ENCODE measurements at regions not wholly inside any gene's neighbourhood (a gene's known extent, or its start where the extent isn't known, plus 50 kb on each side); places are given as distances from the start of the nearest gene placed in this dataset.
"Not testable (repeated sequence)": the region's sequence is repeated elsewhere in the genome, so short reads cannot be mapped to it uniquely, and the experiment has no call there.

DNA sequence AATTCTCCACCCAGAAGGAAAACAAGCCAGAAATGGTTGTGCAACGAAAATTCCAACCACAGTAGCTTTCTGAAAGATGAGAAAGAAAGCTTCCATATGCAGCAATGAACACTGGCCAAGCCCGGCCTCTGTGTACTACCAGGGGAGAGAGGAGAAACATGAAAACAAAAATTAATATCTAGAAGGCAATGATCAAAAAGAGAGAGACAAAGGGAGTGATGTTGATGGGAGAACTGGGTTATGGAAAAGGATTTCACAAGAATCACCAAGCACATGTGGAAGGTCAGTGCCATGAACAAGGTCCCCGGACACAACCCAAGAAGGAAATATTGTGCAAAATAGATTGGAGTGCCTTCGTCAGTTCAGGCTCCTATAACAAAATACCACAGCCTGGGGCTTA, 217.4 kb downstream of the NPIPA8 start:
- H3K36me3 Mint-ChIP-seq (ENCODE audit: low read depth); H3K9me3 Mint-ChIP-seq; H3K4me3 Mint-ChIP-seq; H3K27ac Mint-ChIP-seq; H3K27me3 Mint-ChIP-seq; H3K4me1 Mint-ChIP-seq (ENCODE audit: low read depth); DNase-seq: not testable (repeated sequence)

DNA sequence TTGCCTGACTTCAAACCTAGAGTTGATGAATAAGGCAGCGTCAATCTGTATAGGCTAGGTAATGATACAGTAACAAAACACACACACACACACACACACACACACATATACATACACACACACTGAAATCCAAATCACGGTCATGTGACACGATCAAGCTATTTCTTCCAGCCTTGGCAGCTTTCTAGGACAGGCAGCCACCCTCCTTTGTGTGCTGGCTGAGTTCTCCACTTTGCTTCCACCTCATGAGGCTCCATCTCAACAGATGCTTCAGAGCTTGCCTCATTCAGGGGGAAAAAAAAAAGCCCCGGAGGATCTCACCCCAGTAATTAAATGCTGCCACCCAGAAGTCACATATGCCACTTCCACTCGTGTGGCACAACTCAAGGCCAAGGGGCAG, 217.9 kb downstream of the NPIPA8 start:
- not testable (repeated sequence) for H3K4me3 Mint-ChIP-seq; DNase-seq; H3K27me3 Mint-ChIP-seq; H3K36me3 Mint-ChIP-seq (ENCODE audit: low read depth); H3K4me1 Mint-ChIP-seq (ENCODE audit: low read depth); H3K9me3 Mint-ChIP-seq; H3K27ac Mint-ChIP-seq

DNA sequence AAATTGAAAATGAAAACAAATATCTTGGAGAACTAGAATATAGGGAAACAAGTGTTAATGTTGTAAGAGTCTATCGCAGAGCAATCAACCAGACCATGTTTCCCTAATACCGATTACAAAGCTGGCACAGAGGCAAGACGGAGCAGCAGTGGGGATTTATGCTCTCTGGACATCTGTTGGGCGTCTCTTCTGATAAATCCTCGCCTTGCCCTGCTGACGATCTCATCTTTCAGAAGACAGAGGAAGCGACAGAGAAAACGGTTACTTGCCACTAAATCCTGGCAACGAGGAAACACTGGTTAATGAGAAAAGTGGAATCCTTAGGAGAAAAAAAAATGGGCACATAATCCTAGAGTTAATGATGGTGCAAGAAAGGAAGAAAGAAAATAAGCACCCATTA, 218.5 kb downstream of the NPIPA8 start:
- not testable (repeated sequence) for DNase-seq; H3K4me1 Mint-ChIP-seq (ENCODE audit: low read depth); H3K9me3 Mint-ChIP-seq; H3K27ac Mint-ChIP-seq; H3K36me3 Mint-ChIP-seq (ENCODE audit: low read depth); H3K27me3 Mint-ChIP-seq; H3K4me3 Mint-ChIP-seq

DNA sequence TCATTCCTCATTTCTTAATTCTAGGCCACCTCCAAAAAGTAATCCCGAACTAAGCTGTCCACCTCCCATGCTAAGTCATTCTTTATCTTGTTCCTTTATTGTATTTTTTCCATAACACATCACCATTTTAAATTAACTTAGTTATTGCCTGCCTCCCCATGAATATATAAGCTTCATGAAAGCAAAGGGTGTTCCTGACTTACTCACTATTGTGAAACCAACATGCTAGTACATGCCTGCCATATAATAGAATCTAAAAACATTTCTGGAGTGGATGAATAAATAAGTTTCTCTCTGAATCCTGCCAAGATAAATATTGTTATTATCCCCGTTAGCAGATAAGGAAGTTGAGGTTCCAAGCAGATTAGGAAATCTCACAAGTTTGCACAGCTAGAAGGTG, 232.1 kb downstream of the NPIPA8 start:
- H3K27ac Mint-ChIP-seq; H3K4me3 Mint-ChIP-seq; H3K27me3 Mint-ChIP-seq; H3K9me3 Mint-ChIP-seq; DNase-seq; H3K4me1 Mint-ChIP-seq (ENCODE audit: low read depth); H3K36me3 Mint-ChIP-seq (ENCODE audit: low read depth): not testable (repeated sequence)

DNA sequence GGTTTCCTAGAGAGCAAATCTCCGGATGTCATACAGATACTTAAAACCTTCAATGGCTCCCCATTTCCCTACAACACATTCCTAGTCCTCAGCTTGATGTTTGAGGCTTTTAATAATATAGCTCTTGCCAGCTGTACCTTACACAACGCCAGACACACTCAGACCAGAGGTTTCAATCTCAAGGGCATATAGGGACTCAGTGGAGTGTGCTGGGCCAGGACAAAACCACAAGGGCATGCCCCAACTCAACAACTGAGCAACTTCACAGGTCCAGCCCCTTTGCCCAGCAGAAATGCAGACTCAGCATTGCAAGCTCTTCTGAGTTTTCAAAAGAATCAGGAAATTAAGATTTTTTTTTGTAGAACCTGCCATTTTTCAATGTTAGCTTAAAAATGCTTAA, 235.5 kb downstream of the NPIPA8 start:
- not testable (repeated sequence) for H3K36me3 Mint-ChIP-seq (ENCODE audit: low read depth); H3K27ac Mint-ChIP-seq; H3K4me1 Mint-ChIP-seq (ENCODE audit: low read depth); H3K9me3 Mint-ChIP-seq; H3K4me3 Mint-ChIP-seq; H3K27me3 Mint-ChIP-seq; DNase-seq

DNA sequence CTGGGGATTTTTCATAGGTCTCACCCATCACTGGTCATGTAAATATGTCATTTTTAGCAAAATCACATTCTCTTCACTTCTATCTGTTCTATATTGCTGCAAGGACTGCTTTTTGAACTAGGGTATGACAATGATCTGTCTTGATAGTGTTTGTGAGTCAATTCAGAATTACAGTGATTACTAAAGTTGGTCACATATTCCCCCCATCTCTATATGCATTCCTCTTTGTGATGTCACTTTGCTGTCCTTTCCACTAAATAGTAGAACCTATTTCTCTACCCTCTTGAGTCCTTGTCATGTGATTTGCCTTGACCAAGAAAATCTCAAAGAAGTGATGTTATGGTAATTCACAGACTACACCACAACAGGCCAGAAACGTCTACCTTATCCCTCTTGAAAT, 243.9 kb downstream of the NPIPA8 start:
- H3K4me3 Mint-ChIP-seq; H3K4me1 Mint-ChIP-seq (ENCODE audit: low read depth); H3K27ac Mint-ChIP-seq; H3K9me3 Mint-ChIP-seq; H3K27me3 Mint-ChIP-seq; H3K36me3 Mint-ChIP-seq (ENCODE audit: low read depth); DNase-seq: not testable (repeated sequence)

DNA sequence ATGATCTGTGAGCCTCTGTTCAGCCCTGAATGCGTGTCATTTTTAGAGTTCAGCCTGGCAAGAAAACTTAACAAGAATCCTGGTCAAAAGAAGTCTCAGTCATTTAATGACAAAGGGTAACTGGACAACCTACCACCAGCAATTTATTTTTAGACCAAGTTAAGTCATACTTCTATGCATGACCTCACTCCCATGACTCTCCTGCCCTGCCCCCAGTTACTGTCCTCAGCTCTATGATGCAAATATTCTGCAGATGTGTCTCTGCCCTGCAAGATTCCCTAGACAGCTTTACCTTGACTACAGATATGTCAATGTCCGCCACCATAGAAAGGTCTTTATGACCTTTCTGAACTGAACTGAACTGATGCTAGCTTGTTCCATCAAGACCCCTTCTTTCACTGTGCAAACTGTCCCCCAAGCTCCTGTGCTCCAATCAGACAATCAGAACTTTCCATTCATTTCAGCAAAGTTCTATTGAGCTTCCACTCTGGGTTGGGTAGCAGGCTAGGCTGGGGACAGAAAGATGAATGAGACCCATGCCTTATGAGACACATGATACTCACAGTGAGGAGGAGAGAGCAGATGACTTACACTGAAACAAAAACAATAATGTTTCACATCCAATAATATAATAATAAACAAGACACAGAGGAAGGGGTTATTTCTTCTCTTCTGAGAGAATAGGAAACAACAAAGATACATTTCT, 255.7 kb downstream of the NPIPA8 start:
- H3K27me3 Mint-ChIP-seq; H3K27ac Mint-ChIP-seq; H3K36me3 Mint-ChIP-seq (ENCODE audit: low read depth); H3K4me3 Mint-ChIP-seq; DNase-seq; H3K4me1 Mint-ChIP-seq (ENCODE audit: low read depth); H3K9me3 Mint-ChIP-seq: not testable (repeated sequence)

DNA sequence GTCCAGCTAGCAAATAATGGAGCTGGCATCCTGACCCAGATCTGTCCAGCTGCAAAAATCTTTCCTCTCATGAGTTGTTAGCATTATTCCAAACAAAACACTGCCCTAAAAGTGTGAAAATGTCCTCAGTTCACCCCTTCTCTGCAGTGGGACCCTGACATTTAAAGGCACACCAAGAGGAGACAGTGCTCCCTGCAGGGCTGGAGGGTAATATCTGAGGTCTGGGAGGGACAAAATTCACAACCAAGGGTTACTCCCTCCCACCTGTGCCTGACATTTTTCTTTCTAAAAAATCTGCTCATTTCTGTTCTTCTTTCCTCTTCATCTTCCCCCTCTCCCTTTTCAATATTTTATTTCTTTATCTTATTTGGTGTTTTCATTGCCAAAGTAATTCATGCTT, 258.6 kb downstream of the NPIPA8 start:
- H3K27ac Mint-ChIP-seq; H3K36me3 Mint-ChIP-seq (ENCODE audit: low read depth); H3K4me1 Mint-ChIP-seq (ENCODE audit: low read depth); DNase-seq; H3K9me3 Mint-ChIP-seq; H3K27me3 Mint-ChIP-seq; H3K4me3 Mint-ChIP-seq: not testable (repeated sequence)

DNA sequence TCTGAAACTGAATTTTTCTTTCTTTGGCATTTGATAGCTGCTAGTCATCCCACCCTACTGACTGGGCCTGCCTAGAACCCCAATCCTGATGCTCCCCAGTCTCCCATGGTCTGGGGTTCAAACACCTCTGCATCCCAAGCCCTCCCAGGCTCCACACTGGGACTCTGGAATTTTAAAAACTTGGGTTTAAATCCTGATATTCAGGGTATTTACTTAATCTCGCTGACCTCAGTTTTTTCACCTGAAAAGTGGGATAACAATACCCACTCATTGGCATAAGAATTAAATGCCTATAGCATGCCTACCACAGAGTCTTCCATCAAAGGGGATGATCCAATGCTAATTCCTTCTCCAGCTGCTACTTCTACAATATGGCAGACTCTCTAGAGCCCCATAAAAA, 264.4 kb downstream of the NPIPA8 start:
- Mint-ChIP-seq H3K27me3 (peaks cover 13% of the 10 kb centered on the region), H3K4me1 (ENCODE audit: low read depth) (no peaks in the 10 kb centered on the region), H3K27ac (no peak overlapping the region), H3K4me3 (no peak overlapping the region), H3K9me3 (peaks cover 2% of the 10 kb centered on the region), H3K36me3 (ENCODE audit: low read depth) (no peaks in the 10 kb centered on the region)
- DNase-seq = no peak

DNA sequence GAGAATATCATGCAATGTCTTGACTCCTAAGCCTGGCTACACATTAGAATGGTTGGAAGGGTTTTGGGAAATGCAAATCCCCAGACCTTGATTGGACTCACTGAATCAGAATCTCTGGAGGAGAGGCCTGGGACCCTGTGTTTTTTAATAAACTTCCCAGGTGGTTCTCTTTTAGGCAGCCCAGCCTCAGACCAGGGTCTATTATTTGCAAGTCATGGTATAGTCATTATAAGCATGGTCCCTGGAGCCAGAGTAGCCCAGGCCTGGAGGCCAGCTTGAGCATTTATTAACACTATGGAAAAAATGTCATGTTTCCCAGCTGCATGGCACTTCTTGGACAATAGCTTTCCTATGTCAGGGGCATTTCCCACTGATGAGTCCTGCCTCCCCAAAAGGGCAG, 266.9 kb downstream of the NPIPA8 start:
- H3K27me3 Mint-ChIP-seq = peaks cover 25% of the 10 kb centered on the region
- no peak overlapping the region for H3K4me3 Mint-ChIP-seq
- DNase-seq = no peak
- H3K4me1 Mint-ChIP-seq (ENCODE audit: low read depth) = no peaks in the 10 kb centered on the region
- no peak overlapping the region for H3K27ac Mint-ChIP-seq
- no peaks in the 10 kb centered on the region for H3K36me3 Mint-ChIP-seq (ENCODE audit: low read depth)
- H3K9me3 Mint-ChIP-seq = peaks cover 3% of the 10 kb centered on the region

DNA sequence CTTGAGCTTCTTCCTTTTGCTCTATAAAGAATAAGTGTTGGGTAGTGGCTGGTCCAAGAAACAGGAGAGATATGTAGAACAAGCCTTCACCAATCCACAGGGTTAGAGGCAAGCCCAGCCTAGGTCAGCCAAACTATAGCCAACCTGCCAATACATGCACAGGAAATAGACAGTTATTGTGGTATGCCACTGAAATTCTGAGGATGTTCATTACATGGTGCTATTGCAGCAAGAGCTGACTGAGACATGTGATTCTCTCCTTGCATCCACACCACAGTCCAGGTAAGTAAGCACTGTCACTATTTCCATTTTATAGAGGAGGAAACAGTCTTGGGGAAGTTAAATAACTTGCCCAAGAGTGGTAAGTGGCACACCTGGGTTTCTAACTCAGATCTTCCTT, 268.1 kb downstream of the NPIPA8 start:
- peaks cover 30% of the 10 kb centered on the region for H3K27me3 Mint-ChIP-seq
- peaks cover 3% of the 10 kb centered on the region for H3K9me3 Mint-ChIP-seq
- no peaks in the 10 kb centered on the region for H3K36me3 Mint-ChIP-seq (ENCODE audit: low read depth)
- no peak overlapping the region for H3K4me3 Mint-ChIP-seq
- no peak overlapping the region for H3K27ac Mint-ChIP-seq
- no peak for DNase-seq
- H3K4me1 Mint-ChIP-seq (ENCODE audit: low read depth) = no peaks in the 10 kb centered on the region

DNA sequence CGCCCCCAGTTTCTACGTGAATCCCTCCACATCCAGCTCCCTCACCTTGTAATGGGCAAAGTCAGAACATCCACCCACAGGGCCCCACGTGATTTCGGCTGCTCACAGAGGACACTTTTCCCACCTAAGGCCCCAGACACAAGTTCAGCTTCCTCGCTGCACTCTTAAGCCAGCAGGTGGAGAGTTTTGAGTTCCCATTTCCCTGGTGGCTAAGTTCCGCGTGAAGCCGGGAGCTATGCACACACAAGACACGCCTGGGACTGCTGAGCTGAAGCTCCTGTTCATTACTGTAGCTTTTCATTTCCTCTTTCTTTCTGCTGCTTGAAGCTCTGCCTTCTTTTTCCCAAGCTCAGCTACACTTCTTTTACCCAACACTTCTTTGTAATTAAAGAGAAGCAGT, 273.8 kb downstream of the NPIPA8 start:
- no peak overlapping the region for H3K27ac Mint-ChIP-seq
- H3K4me1 Mint-ChIP-seq (ENCODE audit: low read depth) = no peaks in the 10 kb centered on the region
- peaks cover 3% of the 10 kb centered on the region for H3K9me3 Mint-ChIP-seq
- H3K4me3 Mint-ChIP-seq = no peak overlapping the region
- no peaks in the 10 kb centered on the region for H3K36me3 Mint-ChIP-seq (ENCODE audit: low read depth)
- no peak for DNase-seq
- H3K27me3 Mint-ChIP-seq = peaks cover 41% of the 10 kb centered on the region

DNA sequence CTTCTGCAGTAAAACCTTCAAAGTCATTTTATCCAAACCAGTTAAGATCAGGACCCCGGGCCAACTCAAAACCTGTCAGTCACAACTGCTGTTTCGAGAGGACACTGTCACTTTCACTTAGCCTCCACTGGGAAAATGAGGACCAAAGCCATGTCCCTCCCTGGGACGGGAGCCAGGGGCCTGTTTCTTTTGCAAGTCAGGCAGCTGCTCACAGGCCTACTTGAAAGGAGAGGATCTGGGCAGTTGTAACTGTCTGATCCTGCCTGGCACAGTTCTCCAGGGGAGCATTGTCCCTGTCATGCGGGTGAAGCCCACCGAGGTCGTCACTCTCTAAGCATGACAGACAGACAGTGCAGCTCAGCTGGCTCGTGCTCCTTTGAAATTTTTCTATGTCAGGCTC, 276.2 kb downstream of the NPIPA8 start:
- H3K9me3 Mint-ChIP-seq = no peaks in the 10 kb centered on the region
- no peaks in the 10 kb centered on the region for H3K4me1 Mint-ChIP-seq (ENCODE audit: low read depth)
- DNase-seq = no peak
- no peaks in the 10 kb centered on the region for H3K36me3 Mint-ChIP-seq (ENCODE audit: low read depth)
- H3K27me3 Mint-ChIP-seq = peaks cover 33% of the 10 kb centered on the region
- H3K27ac Mint-ChIP-seq = no peak overlapping the region
- H3K4me3 Mint-ChIP-seq = no peak overlapping the region

DNA sequence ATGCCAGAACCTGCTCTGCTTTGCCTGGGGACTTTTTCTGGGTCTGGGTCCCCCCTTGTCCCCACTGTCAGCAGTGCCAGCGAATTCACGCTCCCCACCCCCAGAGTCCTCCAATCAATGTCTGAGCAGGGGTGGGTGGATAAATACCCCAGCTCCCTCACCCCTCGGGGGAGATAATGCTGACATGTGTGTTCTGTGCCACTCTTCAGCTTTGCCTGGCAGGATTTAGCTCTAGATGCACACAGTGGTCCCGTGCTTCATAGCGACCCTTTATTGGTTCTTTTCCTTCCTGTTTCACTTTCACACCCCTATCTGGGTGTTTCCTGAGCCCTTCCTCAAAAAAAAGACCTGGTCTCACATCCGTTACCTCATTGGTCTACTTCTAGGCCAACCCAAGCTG, 277.0 kb downstream of the NPIPA8 start:
- no peak overlapping the region for H3K4me3 Mint-ChIP-seq
- H3K9me3 Mint-ChIP-seq = no peaks in the 10 kb centered on the region
- H3K27ac Mint-ChIP-seq = no peak overlapping the region
- H3K36me3 Mint-ChIP-seq (ENCODE audit: low read depth) = no peaks in the 10 kb centered on the region
- peaks cover 30% of the 10 kb centered on the region for H3K27me3 Mint-ChIP-seq
- DNase-seq = no peak
- H3K4me1 Mint-ChIP-seq (ENCODE audit: low read depth) = no peaks in the 10 kb centered on the region

DNA sequence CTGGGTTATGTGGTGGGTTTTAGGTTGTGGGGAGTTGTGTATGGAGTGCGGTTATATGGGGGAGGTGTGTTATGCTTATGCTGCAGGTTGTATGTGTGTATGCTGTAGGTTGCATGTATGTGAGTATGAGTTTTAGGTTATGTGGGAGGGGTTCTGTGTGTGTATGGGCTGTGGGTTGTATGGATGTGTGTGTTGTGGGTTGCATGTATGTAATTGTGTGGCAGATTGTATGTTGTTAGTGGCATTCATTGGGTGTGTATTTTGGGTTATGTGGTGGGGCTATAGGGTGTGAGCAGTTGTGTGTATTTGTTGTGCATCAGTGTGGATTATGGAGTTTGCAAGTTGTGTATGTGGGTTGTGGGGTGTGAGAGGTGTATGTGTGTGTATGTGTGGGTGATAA, 277.4 kb downstream of the NPIPA8 start:
- Mint-ChIP-seq H3K36me3 (ENCODE audit: low read depth) (no peaks in the 10 kb centered on the region), H3K27me3 (peaks cover 30% of the 10 kb centered on the region), H3K4me1 (ENCODE audit: low read depth) (no peaks in the 10 kb centered on the region), H3K9me3 (no peaks in the 10 kb centered on the region), H3K4me3 (no peak overlapping the region), H3K27ac (no peak overlapping the region)
- no peak for DNase-seq

DNA sequence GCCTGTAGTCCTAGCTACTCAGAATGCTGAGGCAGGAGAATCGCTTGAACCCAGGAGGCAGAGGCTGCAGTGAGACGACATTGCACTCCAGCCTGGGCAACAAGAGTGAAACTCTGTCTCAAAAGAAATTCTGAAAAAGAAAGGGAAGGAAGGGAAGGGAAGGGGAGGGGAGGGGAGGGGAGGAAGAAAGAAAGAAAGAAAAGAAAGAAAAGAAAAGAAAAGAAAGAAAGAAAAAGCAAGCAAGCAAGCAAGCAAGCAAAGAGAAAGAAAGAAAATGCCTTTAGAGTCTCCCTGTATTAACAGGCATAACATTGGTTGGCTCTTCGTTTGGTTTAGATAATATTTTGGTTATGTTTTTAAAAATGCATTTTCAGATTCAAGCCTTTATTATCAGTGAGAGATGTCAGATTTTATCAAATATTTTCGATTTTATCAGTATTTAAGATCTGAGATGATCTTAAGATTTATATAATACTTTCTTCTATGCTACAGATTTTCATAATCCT, 281.1 kb downstream of the NPIPA8 start:
- Mint-ChIP-seq H3K4me1 (ENCODE audit: low read depth) (no peaks in the 10 kb centered on the region), H3K36me3 (ENCODE audit: low read depth) (no peaks in the 10 kb centered on the region), H3K9me3 (no peaks in the 10 kb centered on the region), H3K27me3 (peaks cover 2% of the 10 kb centered on the region), H3K4me3 (no peak overlapping the region), H3K27ac (no peak overlapping the region)
- DNase-seq = no peak
